HepG2 (cell line): ENCODE measurements at regions not wholly inside any gene's neighbourhood (a gene's known extent, or its start where the extent isn't known, plus 50 kb on each side); places are given as distances from the start of the nearest gene placed in this dataset.
"Not testable (repeated sequence)": the region's sequence is repeated elsewhere in the genome, so short reads cannot be mapped to it uniquely, and the experiment has no call there.

Experiments
- ATAC-seq: fragments of 200-7000 bp; cut with Tn5 transposase; 3 replicates; pipeline ENCODE4 v1.9.1; 2020; ENCODE audit warnings: mild to moderate bottlenecking, moderate library complexity
- BruUV-seq: library from RNA; stranded (reverse); fragments of 400-500 nt; replicated peaks from 2 replicates; lab custom pipeline; 2021; lab: Mats Ljungman, UMichigan
- CTCF ChIA-PET: fragments of 300-600 bp; formaldehyde crosslinking; extraction: SDS; loops from one replicate; lab custom pipeline; 2021; ENCODE audit warnings: low total read pairs, inconsistent platforms, low intra/inter-chr PET ratio; lab: Yijun Ruan, JAX
- POLR2A ChIA-PET: fragments of 350-600 bp; sonication (Branson Sonifier 250); formaldehyde crosslinking; loops from one replicate; lab custom pipeline; 2020; ENCODE audit warnings: antibody characterized with exemption, inconsistent platforms; lab: Yijun Ruan, JAX
- DNase-seq: peaks from one replicate; pipeline ENCODE4 v3.0.0-alpha.2; 2015; ENCODE audit warnings: low spot score
- FAIRE-seq: peaks from 3 replicates; lab custom pipeline; 2011; peaks lifted over from hg19 to GRCh38; lab: Jason Lieb, UNC
- H2AFZ ChIP-seq: one replicate; pipeline ENCODE4 v1.6.1; 2011; ENCODE audit warnings: low read length, inconsistent platforms
- H3K27ac ChIP-seq: fragments of 300-600 bp; 3 replicates; pipeline ENCODE4 v1.8.0; 2011; ENCODE audit warnings: mixed run types, mild to moderate bottlenecking, mixed read lengths, low read length, inconsistent platforms; ENCODE audit not compliant: insufficient read depth; ENCODE audit errors: extremely low read length
- H3K27me3 ChIP-seq, 2 experiments: fragments of 200-600 bp in 1 of 2; 2 replicates in 1 of 2; 3 replicates in 1 of 2; pipeline versions ENCODE4 v1.6.0 to v1.8.0; 2011; ENCODE audit warnings: low read length in 2 of 2, mild to moderate bottlenecking in 2 of 2, moderate library complexity in 2 of 2, inconsistent platforms in 1 of 2; ENCODE audit not compliant: insufficient read depth in 2 of 2, control insufficient read depth in 1 of 2
- H3K36me3 ChIP-seq, 2 experiments: fragments of 200-600 bp in 1 of 2; replicated peaks in 1 of 2; 2 replicates in 1 of 2; 3 replicates in 1 of 2; pipeline versions ENCODE4 v1.5.1 to v1.8.0; 2011; ENCODE audit warnings: low read length in 2 of 2, inconsistent platforms in 1 of 2; ENCODE audit not compliant: insufficient read depth in 2 of 2, control insufficient read depth in 1 of 2
- H3K4me1 ChIP-seq: 2 replicates; pipeline ENCODE4 v1.5.1; 2012; ENCODE audit warnings: low read length, inconsistent platforms; ENCODE audit not compliant: insufficient read depth
- H3K4me2 ChIP-seq: 2 replicates; pipeline ENCODE4 v1.6.0; 2011; ENCODE audit warnings: low read depth, low read length, inconsistent platforms
- H3K4me3 ChIP-seq, 3 experiments: fragments of 200-600 bp in 1 of 3; sonication (generic), shearing (Covaris generic) in 1 of 3; replicated peaks in 1 of 3; 2 replicates each; pipeline ENCODE4 v1.5.1; 2011 to 2016; ENCODE audit warnings: low read length in 3 of 3, inconsistent platforms in 2 of 3, low read depth in 2 of 3, mild to moderate bottlenecking in 2 of 3, control low read depth in 1 of 3, mixed read lengths in 1 of 3; ENCODE audit not compliant: insufficient read depth in 1 of 3
- H3K79me2 ChIP-seq: one replicate; pipeline ENCODE4 v1.6.1; 2011; ENCODE audit warnings: low read length, inconsistent platforms; ENCODE audit not compliant: insufficient read depth
- H3K9ac ChIP-seq: 2 replicates; pipeline ENCODE4 v1.6.0; 2011; ENCODE audit warnings: mild to moderate bottlenecking, low read depth, low read length, inconsistent platforms; ENCODE audit not compliant: insufficient read depth
- H3K9me3 ChIP-seq: 2 replicates; pipeline ENCODE4 v1.5.1; 2012; ENCODE audit warnings: mild to moderate bottlenecking, low read length
- H4K20me1 ChIP-seq: 2 replicates; pipeline ENCODE4 v1.6.0; 2011; ENCODE audit warnings: inconsistent platforms, mild to moderate bottlenecking, low read length, moderate library complexity; ENCODE audit not compliant: insufficient read depth
- WGBS: methylation state at CpG from one replicate; pipeline ENCODE4 v1.1.6; 2017; ENCODE audit warnings: low lambda C conversion rate; 5-methylcytosine and 5-hydroxymethylcytosine counted together
- in situ Hi-C: cut with HindIII; loops from 2 replicates; pipeline ENCODE4 v1.10.0; 2017; ENCODE audit warnings: low pct_unique_long_range_greater_than_20kb; ENCODE audit not compliant: extremely low pct_ligation_motif_present
- intact Hi-C: fragments of 100-400 bp; cut with micrococcal nuclease; formaldehyde crosslinking; loops from one replicate; pipeline ENCODE4 v1.10.0; 2022; ENCODE audit not compliant: unreplicated experiment
- small RNA-seq, 3 experiments: library from RNA; depleted of rRNA; stranded (forward); fragments of <200 nt; gene quantifications; one replicate each; pipeline ENCODE3, GENCODE V24; 2012; ENCODE audit warnings: low read depth in 2 of 3, low replicate concordance in 1 of 3; ENCODE audit not compliant: insufficient read length in 3 of 3, insufficient read depth in 2 of 3

GRCh38 chr2:91686046-91686445, 2994.6 kb downstream of the RPIA start:
- BruUV-seq, CTCF ChIA-PET: not testable (repeated sequence)

More at GRCh38 chr2:91686046-91686445, 2994.6 kb downstream of the RPIA start:
- ATAC-seq, H3K4me1 ChIP-seq, H3K27ac ChIP-seq, FAIRE-seq, POLR2A ChIA-PET, intact Hi-C loops, H3K27me3 ChIP-seq, H3K4me3 ChIP-seq, in situ Hi-C loops, H3K79me2 ChIP-seq, DNase-seq, H3K9ac ChIP-seq, H3K9me3 ChIP-seq, H4K20me1 ChIP-seq, H2AFZ ChIP-seq, H3K4me2 ChIP-seq, H3K36me3 ChIP-seq: not testable (repeated sequence)
- no CpG with 5 or more reads among the region's 42 CpGs for WGBS

Small RNA genes in the stretch of these regions (small RNA-seq; reads per million reads assigned to genes)
- 0 reads per million in 3 experiments for gene AC233266.1
- 0 reads per million in 3 experiments for gene RNA5SP100
